ENCODE measurements at regions not wholly inside any gene's neighbourhood (a gene's known extent, or its start where the extent isn't known, plus 50 kb on each side); places are given as distances from the start of the nearest gene placed in this dataset.

DNA sequence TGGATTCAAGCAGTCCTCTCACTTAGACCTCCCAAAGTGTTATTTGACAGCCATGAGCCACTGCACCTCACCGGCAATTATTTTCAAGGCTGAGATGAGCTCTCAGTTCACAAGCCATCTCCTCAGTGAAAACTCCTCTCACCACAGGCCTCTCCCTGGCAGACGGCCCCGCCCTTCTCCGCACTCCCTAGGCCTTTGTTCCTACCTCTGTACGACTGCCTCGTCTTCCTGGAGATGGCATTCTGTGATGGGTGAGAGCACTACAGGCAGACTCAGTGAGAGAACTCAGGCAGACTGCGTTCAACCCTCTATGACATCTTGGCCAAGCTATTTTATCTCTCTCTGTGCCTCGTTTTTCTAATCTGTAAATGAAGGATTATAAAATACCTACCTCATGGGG is 67.0 kb upstream of the TPM1 start:
- no peak for DNase-seq

DNA sequence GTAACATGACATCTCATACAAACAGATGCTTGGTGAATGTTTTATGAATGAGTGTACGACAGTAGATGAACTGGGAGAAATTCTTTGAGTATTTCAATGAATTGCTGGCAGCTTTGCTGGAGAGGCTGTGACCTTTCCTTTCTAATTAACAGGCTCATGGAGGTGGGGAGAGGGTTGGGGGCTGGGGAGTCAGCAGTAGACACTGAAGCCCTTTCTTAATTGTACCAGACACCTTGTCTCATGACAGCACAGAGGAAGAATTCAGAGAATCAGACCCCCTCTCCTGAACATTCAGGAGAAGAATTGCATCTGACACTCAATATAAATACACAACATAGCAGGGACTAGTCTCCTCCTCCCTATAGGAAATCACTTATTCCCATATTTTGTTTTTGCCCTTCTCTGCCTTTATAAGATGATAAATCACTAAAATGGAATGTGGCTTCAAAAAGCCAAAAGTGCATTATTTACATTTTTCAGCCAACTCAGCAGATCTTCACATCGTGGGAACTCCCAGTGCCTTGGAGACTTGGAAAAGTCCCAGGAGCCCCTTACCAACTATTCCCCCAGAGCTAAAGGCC is 66.2 kb upstream of the TPM1 start:
- DNase-seq: no peak

GRCh38 chr15:62977952-62978811 is 64.4 kb upstream of the TPM1 start:
- no peak for DNase-seq

DNA sequence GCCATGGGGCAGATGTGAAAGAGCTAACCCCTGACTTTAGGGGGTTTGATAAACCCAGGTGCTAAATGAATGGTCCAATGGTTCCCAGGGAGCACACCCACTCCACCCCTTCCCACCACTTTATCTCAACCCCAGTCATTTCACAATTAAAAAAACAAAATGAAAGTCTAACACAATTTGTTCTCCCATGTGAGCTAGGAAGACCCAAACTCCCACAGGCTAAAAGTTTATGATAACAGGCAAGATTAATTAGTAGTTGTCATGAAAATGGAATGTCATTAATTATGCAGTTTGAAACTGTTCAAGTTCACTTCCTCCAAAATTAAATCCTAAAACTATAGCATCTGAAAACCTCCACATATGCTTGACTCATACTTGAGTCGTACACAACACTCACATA is 63.3 kb upstream of the TPM1 start:
- no peak for DNase-seq

- DNase-seq: no peak
These were observed 61.5 kb upstream of the TPM1 start for GRCh38 chr15:62981071-62981470.

DNA sequence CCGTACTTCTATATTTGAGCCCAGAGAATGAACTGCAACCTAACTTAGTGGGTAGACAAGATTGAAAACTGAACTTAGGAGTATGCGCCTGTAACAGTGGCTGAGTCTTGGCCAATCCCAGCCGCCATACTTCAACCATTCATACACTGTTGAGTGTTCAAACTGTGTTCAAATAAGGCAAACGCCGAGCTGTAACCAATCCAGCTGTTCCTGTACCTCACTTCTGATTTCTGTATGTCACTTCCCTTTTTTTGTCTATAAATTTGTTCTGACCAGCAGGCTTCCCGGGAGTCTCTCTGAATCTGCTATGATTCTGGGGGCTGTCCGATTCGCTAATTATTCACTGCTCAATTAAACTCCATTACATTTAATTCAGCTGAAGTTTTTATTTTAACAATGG is 58.6 kb upstream of the TPM1 start:
- no peak for DNase-seq

DNA sequence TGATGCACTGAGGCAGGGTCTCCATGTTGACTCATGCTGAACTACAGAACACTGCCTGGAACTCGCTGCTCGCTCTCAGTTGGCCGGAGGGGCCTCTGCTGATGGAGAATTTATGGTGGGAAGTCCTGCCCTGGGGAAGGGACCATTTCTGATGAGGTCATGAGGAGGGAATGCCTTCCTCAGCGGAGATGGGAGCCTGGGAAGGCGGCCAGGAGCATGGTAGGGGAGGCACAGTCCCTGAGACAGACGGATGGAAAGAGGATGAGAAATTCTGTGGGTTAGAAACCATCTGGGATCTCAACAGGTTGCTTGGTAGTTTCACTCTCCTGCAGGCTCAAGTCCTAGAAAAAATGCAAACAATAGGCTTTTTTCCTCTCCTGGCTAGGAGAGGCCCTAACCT is 56.8 kb upstream of the TPM1 start:
- DNase-seq: no peak

- no peak for DNase-seq
These were observed 55.6 kb upstream of the TPM1 start for GRCh38 chr15:62986948-62987347.

- DNase-seq: no peak
These were observed 53.8 kb upstream of the TPM1 start for GRCh38 chr15:62988701-62989100.

DNA sequence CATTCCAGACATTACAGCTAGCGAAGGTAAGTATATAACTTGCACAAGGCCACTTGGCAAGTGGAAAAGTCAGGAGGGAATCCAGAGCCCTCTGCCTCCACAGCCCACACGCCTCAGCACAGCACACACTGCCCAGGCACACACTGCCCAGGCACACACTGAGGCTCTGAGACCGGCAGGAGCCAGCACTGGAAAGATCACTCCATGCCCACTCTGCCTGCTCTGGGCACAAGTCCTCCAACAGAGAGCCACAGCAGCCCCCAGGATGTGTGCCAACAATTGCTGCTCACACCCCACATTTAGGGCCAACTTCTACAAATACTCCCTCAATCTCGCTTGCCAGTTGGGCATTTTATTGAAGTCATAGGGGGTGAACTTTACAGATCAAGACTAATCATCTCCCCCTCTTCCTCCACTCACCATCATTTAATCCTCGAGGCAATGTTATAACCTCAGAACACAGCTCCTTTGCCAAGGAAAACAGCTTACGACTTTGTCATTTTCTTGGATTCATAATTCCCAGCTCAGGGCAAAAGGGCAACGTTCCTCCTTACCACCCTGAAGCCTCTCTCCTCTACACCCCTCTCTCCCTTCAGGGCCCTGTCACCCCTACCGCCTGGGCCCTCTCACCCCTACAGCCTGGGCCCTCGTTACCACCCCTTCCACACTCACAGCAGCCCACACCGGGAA is 53.0 kb upstream of the TPM1 start:
- DNase-seq: no peak

DNA sequence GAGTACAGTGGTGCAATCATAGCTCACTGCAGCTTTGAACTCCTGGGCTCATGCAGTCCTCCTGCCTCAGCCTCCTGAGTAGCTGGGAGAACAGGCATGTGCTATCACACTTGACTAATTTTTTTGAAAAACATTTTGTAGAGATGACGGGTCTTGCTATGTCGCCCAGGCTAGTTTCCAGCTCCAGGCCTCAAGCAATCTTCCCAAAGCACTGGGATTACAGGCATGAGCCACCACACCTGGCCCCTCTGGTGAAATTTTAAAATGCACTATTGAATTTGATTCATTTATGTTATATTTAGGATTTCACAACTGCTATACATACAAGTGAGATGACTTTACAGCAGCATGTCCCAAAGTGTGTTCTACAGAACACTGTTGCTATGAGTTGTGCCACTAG is 50.8 kb upstream of the TPM1 start:
- DNase-seq: no peak

- no peak for DNase-seq
These were observed 50.2 kb upstream of the TPM1 start for GRCh38 chr15:62992302-62992701.
